HG02884 (cell line): ENCODE measurements at regions not wholly inside any gene's neighbourhood (a gene's known extent, or its start where the extent isn't known, plus 50 kb on each side); places are given as distances from the start of the nearest gene placed in this dataset.

Experiments used
- ATAC-seq: cut with Tn5 transposase; IDR thresholded peaks from one replicate; pipeline ENCODE4 v1.9.1; 2021; ENCODE audit warnings: mild to moderate bottlenecking, moderate library complexity; ENCODE audit not compliant: unreplicated experiment

DNA sequence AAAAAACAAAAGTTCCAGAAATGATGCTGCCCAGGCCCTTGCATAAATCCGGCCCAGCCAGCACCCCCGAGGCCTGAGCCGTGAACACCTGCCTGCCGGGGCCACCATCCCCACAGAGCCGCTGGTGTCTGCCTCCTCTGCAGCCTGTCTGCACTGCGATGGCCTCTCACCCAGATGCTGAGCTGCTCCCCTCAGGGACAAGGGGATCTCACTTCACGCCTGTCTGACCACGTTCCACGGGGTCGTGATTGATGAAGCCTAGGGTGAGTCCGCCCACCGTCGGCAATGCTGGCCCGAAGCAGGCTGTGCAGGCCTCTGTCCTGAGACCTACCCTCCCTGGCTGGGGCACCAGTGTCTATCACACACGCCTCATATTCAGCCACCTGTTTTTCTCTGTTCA is 444.2 kb downstream of the EIPR1 start:
- no peak for ATAC-seq

GRCh38 chr2:2932692-2933305 is 444.8 kb downstream of the EIPR1 start:
- no peak for ATAC-seq

- ATAC-seq, result no peak
Observed at GRCh38 chr2:2932189-2932588, 445.4 kb downstream of the EIPR1 start.

DNA sequence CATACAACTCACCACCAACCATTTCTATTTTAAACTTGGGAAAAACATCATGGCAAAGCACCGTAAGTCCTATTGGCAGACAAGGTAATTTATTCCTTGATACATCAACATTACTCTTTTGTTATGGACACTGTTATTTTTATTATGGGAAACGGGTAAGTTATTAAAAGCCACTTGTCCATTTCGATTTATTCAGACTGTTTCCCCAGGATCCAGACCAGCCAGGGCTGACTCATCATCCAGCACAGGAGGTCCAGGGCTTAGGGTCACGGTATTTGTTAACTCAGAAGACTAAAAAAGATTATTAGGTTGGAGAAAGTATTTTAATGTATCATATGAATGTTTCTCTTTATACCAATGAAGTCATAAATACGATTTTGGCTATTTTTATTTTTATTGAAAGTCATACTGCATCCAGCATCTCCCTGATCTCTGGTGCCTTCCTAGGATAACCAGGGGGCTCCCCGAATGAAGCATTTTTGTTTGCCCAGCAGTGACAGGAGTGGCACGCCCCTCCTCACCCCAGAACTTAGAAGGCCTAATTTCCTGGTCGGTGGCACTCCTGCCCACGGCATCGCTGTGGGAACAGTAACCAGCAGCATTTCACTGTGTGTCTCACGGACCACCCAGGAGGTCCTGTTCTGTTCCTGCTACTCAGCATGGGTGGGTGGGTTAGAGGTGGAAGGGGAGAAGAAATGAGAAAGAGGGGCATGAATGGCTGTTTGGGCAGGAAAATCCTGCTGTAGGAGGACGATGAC is 446.1 kb downstream of the EIPR1 start:
- no peak for ATAC-seq

DNA sequence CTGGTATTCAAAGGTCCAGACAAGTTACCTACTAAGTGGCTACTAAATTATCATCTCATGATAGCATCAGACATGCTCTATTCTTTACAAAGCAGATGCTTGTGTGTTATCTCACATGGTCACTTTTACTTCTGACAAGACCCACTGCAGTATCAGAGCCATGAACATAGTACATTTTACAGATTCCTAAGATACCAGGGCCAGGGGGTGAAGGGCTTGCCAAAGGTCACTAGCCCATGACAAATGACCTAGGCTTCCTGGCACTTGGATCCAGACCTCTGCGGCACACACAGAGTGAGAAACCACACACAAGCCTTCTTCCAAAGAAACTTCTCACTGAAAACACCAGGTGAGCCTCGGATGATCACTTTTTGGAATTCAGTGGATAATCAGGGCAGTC is 446.8 kb downstream of the EIPR1 start:
- no peak for ATAC-seq

DNA sequence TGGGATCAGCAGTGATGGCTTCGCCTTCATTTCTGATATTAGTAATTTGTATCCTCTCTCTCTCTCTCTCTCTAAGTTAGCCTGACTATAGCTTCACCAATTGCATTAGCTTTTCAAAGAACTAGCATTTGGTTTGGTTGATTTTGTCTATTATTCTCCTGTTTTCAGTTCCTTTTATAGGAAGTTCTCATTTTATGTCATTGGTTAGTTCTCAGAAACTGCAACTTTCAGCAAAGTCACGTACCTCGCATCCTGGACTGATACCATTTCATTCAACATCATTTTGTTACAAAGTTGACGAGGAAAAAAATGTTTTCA is 450.8 kb downstream of the EIPR1 start:
- ATAC-seq, result peak; percentile 45

DNA sequence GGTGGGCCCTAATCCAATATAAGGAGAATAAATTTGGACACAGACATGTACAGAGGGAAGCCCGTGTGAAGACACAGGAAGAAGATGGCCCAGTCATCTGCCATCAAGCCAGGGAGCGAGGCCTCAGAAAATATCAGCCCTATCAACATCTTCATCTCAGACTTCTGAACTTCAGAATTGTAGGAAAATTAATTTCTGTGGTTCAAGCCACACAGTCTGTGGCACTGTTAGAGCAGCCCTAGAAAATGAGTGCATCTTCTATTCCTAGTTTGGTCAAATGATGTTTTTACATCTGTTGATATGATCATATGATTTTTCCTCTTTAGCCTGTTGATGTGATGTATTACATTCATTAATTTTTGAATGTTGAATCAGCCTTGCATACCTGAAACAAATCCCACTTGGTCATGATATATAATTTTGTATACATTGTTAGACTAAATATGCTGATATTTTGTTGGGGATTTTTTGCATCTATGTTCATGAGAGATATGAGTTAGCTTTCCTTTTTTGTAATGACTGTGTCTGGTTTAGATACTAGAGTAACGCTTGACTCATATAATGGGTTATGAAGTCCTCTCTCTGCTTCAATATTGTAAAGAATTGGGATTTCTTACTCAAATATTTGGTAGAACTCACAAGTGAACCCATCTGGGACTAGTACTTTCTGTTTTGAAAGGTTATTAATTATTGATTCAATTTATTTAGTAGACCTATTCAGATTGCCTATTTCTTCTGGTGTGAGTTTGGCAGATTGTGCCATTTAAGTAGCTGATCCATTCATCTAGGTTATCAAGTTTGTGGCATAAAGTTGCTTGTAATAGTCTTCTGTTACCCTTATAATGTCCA is 451.4 kb downstream of the EIPR1 start:
- peak; percentile 86 for ATAC-seq

GRCh38 chr2:2922156-2922555 is 455.5 kb downstream of the EIPR1 start:
- ATAC-seq, result no peak

- no peak for ATAC-seq
Observed at GRCh38 chr2:2921011-2921720, 456.5 kb downstream of the EIPR1 start.

GRCh38 chr2:2919574-2920365 is 457.8 kb downstream of the EIPR1 start:
- no peak for ATAC-seq

- no peak for ATAC-seq
Observed at GRCh38 chr2:2919026-2919425, 458.6 kb downstream of the EIPR1 start.

DNA sequence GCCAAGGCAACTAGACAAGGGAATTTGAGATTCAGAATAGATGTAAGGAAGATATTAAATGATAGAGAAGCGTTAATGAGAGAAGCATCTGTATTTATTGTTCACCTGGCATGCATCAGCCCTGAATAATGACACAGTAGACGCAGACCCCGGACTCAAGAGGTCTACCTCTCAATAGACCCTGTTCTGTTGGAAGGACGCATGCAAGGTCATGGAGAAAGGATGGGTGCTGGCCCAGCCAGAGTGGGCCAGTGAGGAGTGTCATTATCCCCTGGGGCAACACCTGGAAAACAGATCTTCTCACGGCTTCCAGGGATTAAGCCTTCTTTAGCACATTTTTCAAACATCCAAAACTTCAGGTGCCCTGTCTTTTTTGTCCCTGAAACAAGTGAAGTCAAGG is 461.0 kb downstream of the EIPR1 start:
- no peak for ATAC-seq

DNA sequence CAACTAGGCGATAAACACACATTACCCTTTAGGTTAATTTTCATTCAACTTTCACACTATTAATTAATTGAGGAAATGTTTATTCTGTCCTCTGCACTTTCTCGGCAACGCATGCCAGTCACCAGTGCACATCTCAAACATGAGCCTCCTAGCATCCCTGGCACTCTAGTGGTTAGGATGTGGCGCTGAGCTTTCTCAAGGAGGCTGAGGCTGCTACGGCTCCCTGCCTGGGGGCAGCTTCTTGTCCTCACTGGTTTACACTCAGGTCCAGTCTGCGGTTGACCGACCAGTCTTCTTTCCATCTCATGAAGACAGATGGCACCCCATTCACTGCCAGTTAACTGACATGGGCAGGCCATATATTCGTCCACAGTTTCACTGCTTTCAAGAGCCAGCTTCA is 463.4 kb downstream of the EIPR1 start:
- ATAC-seq, result no peak

GRCh38 chr2:2913601-2914120 is 464.0 kb downstream of the EIPR1 start:
- no peak for ATAC-seq

GRCh38 chr2:2912731-2913130 is 464.9 kb downstream of the EIPR1 start:
- no peak for ATAC-seq

GRCh38 chr2:2912293-2912692 is 465.3 kb downstream of the EIPR1 start:
- no peak for ATAC-seq

DNA sequence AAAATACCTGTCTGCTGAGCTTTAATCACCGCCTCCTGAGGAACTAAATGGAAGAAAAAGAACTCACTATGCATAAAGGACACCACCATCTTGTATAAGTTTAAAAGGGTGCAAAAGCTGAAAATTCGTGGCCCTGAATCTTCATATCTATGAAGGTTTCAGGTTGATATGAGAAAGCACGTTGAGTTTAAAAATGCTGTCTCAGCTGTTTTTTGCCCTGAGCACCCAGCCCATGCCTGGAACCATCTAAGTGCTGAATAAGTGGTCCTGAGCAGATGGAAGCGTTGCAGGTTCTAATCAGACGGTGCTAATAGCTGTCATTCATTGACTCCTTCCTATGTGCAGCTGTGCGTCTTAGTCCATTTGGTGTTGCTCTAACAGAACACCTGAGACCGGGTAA is 467.4 kb downstream of the EIPR1 start:
- ATAC-seq, result no peak

DNA sequence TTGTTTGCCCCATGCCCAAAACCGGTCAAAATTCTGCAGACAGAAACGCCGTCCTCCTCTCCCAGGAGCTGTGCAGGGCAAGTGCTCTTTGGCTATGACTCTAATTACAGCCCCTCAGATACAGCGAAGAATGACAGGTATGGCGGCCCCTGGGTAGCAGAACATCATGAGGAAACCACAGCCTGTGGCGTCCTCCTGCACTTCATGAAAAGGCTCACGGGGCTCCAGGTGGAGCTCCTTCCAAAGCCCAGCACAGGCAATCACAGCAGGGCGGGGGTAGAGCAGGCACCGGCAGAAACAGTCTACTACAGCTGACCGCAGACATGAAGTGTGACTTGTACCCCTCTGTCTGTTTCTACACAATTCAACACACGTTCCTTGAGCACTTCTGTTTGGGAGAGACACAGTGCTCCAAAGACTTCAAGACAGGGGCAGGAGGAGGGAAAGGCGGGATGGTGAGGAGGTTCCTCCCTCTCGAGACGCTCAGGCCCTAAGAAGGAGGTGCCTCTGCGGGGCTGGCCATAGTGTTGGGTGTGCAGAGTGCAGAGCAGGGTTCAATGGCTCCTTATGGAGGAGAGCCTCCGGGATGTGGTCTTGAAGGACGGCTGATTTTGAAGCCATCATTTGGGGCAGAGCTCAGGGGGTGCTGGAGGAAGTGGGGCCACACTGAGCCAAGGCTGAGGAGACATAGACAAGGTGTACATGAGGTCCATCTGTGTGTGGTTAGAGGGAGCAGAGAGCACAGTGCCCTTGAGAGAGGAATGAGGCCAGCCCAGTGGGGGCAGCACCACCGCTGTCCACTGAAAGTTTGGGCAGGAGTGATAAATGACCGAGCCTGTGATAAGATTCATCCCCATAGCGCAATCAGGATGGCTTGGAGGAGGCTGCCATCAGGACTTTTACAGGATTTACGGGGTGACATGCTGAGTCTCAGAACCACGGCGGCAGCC is 468.3 kb downstream of the EIPR1 start:
- ATAC-seq, result no peak

DNA sequence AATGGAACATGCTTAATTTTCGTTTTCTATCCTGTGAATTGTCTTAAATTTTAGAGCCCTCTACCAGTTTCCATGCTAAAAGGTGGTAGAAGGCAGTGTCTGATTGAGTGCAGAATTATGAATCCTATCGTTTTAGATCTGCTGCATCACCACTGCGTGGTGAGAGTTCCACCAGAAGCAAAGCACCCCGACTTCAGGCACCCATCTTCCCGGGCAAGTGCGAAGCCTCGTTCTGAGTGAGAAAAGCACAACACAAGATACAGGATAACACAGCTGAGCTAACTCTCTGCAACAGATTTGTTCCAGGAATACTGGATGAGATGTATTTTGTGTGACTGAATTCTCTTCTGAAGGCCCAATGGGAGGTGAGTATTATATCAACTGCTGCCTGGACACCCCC is 471.5 kb downstream of the EIPR1 start:
- no peak for ATAC-seq
